ENCODE measurements at regions not wholly inside any gene's neighbourhood (a gene's known extent, or its start where the extent isn't known, plus 50 kb on each side); places are given as distances from the start of the nearest gene placed in this dataset.
"Not testable (repeated sequence)": the region's sequence is repeated elsewhere in the genome, so short reads cannot be mapped to it uniquely, and the experiment has no call there.

DNA sequence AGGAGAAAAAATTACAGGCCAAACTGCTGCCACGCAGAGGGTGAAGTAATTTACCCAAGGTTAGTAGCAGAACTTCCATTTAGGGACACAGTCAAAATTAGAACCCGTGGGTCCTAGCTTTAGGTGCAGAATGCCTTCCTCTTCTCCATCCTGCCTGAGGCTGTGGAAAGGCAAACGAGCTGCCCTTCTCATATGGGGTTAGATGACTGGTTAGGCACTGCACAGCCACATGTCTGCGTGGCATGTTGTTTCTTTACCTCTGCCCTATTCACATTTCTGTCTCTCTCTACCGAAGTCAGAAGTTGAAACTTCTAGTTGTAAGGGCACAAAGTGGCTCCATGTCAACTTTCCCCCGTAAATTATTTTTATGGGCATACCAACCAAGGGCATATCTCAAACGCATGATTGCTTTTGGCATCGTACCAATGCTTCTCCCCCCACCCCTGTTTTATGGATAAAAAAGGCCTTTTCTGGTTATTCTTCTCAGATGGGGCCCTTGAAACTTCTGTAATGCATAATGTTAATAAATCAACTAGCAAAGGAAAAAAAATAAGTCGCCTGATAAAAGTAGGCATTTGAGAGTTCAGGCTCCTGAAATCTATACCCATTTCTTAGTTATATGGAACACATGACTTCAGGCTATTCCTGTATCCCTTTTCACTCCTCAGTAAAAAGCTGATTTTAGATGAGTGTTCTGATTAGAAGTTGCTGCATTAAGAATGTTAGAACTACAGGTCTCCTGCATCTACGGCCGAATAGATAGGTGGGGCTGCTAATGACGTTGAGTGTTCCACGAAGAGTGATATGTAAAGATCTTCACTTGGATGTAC lies 139.6 kb upstream of the NRIP1 start:
- no peak for DNase-seq

DNA sequence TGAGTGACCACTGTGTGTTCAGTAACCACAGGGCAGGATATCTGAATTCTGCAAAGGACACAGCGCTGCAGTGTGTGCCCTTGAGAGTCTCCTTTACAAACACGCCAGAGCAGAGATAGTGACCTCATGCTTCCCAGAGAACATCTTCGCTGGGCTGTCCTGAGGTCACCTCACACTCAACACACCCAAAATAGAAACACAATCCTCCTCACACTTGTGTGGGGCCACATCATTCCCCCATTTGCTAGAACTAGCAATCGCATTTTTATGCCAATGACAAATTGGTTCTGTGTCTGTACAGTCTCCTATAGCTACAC lies 140.1 kb upstream of the NRIP1 start:
- no peak for DNase-seq

DNA sequence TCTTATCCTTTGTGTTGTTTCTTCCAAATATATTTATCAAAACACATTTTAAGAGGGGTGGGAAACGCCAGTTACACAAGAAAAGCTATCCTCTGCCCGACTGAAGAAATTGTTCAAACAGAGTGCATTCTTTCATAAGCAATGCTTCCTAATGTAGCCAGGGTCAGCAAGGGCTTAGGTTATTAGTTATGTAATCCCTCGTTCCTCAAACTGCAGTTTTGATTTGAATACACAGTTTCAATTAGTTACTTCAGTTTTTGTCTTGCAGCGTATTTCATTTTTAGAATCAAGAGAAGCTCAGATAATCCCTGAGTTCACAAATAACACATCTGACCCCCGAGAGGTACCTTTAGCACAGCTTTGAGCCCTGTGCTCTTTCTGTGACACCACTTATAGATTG lies 141.7 kb upstream of the NRIP1 start:
- no peak for DNase-seq

GRCh38 chr21:15207231-15207630 lies 142.4 kb upstream of the NRIP1 start:
- DNase-seq = no peak

DNA sequence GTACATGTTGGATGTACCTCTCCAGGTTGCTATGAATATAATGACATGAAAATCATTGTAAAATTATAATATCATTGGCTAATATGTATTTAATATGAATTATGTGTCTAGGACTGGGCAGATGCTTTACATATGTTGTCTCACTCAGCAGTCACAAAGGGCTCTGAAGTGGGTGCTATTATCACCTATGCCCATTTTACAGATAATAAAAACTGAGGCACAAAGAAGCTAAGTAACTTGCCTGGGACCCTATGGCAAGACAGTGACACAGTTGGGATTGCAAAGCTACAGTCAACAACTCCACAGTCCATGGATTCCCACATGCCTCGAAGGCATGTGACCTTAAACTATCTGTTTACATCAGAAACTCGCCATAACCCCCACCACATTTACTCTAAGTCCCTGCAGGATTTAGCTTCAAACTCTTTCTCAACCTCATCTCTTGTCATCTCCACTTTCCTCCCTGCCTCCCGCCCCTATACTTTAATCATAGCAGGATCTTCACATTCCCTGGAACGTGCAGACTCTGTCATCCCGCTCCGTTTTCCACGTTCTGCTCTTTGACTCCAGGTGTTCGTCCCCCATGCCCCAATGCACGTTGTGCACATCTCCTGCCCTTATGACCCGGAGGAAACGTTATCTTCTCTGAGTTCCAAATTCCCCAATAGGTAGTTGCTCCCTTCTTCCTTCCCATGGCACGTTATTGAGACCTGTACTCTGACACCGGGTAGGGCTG lies 143.0 kb upstream of the NRIP1 start:
- DNase-seq = no peak

- DNase-seq = no peak
Observed at GRCh38 chr21:15208786-15209185, 144.0 kb upstream of the NRIP1 start.

DNA sequence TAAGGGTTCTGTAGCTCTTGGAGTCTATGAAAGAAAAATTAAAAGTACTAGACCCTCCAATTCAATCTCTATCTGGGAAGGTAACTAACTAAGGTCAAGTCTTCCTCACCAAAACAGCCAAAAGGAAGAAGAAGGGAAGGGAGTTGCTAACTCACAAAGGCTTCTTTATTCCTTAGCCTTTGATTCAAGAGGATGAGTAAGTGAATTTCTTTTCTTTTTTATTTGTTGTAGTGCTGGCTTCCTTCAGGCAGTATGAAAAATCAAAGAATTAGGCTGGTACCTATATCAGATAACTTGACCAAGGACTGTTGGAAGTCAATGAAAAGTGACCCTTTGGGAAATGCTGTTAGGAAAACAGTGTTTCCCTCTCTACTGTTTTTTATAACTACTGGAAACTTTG lies 144.4 kb upstream of the NRIP1 start:
- no peak for DNase-seq

DNA sequence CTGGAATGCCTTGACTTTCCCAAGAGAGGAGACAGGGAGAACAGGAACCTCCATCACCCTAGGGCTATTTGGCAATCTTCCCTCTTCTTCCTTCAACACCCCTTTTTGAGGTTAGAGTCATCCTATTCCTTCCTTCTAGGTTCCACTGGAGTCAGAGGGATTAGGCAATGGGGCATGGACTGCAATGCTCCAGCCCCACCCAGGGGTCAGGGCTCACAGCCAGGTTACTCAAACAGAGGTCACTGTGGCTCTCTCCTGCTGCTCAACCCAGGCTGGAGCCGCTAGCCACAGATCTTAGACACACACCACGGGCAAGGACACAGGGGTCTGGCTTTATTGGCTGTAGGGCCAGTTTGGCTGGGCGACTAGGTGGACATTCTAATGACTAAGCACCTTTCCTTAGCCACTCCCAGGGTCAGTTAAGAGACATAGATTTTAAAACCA lies 145.5 kb upstream of the NRIP1 start:
- DNase-seq = no peak

- DNase-seq = no peak
Observed at GRCh38 chr21:15211491-15212133, 146.8 kb upstream of the NRIP1 start.

DNA sequence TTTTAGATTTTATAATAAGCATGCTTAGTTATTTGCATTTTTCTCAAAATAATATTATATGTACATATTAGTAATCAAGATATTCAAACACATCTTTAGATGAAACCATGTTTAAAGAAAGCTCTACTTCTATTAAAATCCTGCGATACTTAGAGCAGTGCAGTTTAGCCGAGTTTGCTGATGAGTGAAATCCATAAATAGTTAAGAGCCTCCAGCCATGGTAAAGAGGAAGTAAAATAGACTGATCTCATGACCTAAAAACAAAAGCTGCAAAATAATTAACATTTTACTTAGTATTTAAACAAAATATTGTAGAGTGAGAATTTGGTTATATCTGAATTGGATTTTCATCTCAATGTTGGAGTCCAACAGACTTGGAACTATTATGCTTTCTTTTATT lies 147.4 kb upstream of the NRIP1 start:
- DNase-seq = no peak

DNA sequence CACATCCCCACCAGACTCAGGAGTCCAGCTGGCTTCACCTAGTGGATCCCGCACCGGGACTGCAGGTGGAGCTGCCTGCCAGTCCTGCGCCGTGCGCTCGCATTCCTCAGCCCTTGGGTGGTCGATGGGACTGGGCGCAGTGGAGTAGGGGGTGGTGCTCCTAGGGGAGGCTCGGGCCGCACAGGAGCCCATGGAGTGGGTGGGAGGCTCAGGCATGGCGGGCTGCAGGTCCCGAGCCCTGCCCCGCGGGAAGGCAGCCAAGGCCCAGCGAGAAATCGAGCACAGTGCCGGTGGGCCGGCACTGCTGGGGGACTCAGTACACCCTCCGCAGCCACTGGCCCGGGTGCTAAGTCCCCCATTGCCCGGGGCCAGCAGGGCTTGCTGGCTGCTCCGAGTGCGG lies 153.7 kb upstream of the NRIP1 start:
- not testable (repeated sequence) for DNase-seq

GRCh38 chr21:15219039-15219438 lies 154.2 kb upstream of the NRIP1 start:
- no peak for DNase-seq

GRCh38 chr21:15219894-15220293 lies 155.1 kb upstream of the NRIP1 start:
- no peak for DNase-seq

DNA sequence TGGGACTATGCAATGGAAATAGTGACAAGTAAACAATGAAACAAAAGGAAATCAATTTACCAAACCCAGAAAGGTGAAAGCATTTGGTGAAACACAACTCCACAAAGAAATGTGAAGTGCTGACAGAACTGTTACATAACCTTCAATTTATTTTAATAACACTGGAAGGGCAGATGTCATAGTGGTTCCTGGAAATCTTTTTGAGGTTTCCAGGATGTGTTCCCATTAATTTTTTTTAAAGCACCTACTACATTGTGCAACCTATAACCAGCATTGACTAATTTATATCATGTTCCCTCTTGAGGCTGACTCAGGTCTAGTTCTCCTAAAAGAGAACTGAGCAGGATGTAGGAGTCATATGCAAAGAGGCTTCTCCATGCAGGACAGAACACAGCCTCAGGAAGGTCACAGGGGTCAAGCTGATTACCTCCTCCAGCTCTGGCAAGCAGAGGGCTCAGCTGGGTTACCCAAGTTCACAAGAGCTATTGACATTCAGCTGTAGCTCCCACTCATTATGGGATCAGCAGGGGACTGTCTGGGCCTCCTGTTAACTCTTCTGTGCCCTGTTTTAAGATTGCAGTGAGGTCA lies 157.1 kb upstream of the NRIP1 start:
- no peak for DNase-seq

DNA sequence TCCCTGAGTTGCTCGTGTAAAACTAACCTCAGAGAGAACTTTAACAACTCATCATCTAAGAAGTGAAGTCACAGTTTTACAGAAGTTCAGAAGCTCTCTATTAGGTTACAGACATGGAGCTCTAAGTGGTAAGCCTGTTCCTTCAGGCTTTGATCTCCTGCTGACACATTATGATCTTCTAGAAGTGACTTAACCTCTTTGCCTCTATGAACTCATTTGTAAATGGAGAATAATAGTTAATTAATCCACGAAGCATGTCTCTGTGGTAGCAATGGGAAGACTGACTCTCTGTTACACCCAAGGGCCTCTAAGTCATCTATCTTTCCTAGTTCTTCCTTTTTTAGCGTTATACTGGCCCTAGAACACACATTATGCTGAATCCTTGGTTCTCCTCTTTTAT lies 157.9 kb upstream of the NRIP1 start:
- DNase-seq = no peak

DNA sequence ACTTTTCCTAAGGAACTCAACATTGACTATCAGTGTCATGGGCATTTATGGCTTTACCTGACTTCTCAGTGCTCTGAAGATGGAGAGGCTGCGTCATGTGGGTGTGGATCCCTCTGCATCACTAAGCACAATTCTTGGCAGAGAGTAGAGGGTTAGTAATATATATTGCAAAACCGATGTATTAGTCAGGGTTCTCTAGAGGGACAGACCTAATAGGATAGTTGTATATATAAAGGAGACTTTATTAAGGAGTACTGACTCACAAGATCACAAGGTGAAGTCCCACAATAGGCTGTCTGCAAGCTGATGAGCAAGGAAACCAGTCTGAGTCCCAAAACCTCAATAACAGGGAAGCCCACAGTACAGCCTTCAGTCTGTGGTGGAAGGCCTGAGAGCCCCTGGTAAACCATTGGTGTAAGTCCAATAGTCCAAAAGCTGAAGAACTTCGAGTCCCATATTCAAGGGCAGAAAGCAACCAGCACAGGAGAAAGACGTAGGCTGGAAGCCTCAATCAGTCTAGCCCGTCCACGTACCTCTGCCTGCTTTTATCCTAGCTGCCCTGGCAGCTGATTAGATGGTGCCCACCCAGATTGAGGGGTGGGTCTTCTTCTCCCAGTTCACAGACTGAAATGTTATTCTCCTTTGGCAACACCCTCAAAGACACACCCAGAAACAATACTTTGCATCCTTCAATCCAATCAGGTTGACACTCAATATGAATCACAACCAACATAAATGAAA lies 159.7 kb upstream of the NRIP1 start:
- DNase-seq = no peak

DNA sequence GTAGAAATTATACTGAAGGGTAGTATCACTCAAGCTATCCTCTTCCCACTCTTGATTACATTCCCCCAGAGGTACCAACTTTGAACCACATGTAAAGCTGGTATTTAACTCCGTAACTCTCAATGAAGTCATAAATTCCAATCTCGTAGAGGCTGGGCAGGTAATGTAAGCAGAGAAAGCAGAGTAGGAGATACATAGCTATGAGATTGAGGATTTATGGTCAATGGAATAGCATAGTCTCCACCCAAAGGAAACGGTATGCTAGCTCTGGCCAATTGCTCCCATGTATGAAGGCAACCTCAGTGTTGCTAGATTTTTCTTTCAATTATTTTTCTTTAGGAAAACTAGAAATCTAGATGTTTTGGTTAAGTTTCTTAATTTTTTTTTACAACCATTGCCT lies 163.1 kb upstream of the NRIP1 start:
- DNase-seq = no peak

GRCh38 chr21:15229390-15229789 lies 164.6 kb upstream of the NRIP1 start:
- DNase-seq = no peak

DNA sequence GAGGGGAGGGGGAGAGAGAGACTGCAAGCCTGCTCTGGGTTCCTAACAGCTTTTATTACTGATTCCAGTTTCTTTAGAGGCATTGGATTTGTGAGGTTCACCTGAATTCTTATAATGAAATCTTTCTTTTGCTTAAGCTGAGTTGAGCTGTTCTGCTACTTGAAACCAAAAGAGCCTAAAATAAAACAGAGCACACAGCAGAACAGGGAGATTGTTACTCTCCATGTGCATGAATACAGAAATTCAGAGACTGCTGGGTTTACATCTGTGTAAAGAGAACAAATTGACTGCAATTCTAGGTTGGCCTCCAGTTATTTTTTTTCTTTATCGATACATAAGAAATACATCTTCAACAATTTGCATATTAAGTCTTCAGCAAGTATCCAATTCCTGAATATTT lies 168.8 kb upstream of the NRIP1 start:
- DNase-seq = no peak

DNA sequence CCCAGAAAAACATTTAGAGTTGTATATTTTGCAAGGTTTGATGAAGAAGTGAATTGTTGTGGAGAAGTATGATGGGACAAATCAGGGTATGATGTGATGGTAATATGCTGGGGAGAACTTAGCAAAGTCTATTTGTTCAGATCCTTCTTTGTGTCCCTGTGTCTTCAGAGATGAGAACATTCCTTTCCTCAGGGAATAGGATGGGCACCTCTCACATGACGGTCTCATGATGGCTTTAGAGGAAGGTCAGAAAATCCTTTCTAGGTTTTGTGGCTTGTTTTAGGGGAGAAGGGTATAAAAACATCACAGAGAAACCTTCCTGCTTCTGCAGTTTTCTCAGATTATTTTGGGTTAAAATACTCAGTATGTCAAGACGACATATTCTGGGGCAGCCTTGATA lies 171.3 kb upstream of the NRIP1 start:
- DNase-seq = no peak

- no peak for DNase-seq
Observed at GRCh38 chr21:15240848-15241247, 176.0 kb upstream of the NRIP1 start.

- DNase-seq = no peak
Observed at GRCh38 chr21:15241997-15242736, 177.4 kb upstream of the NRIP1 start.
